SK-N-SH treated with all-trans-retinoic acid at 6 μM for 48 hours (cell line): ENCODE measurements at regions not wholly inside any gene's neighbourhood (a gene's known extent, or its start where the extent isn't known, plus 50 kb on each side); places are given as distances from the start of the nearest gene placed in this dataset.

Source experiments
- BACH2 ChIP-seq: fragments of 250-450 bp; sonication (Bioruptor Pico); IDR thresholded peaks from 2 replicates; pipeline ENCODE4 v1.9.0; 2021; ENCODE audit warnings: mild to moderate bottlenecking, borderline replicate concordance
- CSRNP3 ChIP-seq: fragments of 250-450 bp; sonication (Bioruptor Pico); IDR thresholded peaks from 2 replicates; pipeline ENCODE4 v1.5.1; 2021; ENCODE audit warnings: mild to moderate bottlenecking, moderate library complexity
- ESRRG ChIP-seq: fragments of 250-450 bp; sonication (Bioruptor Pico); IDR thresholded peaks from 2 replicates; pipeline ENCODE4 v1.6.1; 2021; ENCODE audit warnings: mild to moderate bottlenecking
- GLIS3 ChIP-seq: fragments of 250-450 bp; sonication (Bioruptor Pico); IDR thresholded peaks from 2 replicates; pipeline ENCODE4 v1.5.0; 2020; ENCODE audit warnings: mild to moderate bottlenecking, moderate library complexity
- ISL1 ChIP-seq: fragments of 250-450 bp; sonication (Bioruptor Pico); IDR thresholded peaks from 2 replicates; pipeline ENCODE4 v2.1.2; 2022; ENCODE audit warnings: mild to moderate bottlenecking, moderate library complexity
- PATZ1 ChIP-seq: fragments of 250-450 bp; sonication (Bioruptor Pico); IDR thresholded peaks from 2 replicates; pipeline ENCODE4 v1.8.0; 2020; ENCODE audit warnings: mild to moderate bottlenecking, moderate library complexity, borderline replicate concordance
- PPARA ChIP-seq: fragments of 250-450 bp; sonication (Bioruptor Pico); IDR thresholded peaks from 2 replicates; pipeline ENCODE4 v1.5.0; 2020; ENCODE audit warnings: mild to moderate bottlenecking, borderline replicate concordance
- RARB ChIP-seq: fragments of 250-450 bp; sonication (Bioruptor Pico); IDR thresholded peaks from 2 replicates; pipeline ENCODE4 v1.8.0; 2021; ENCODE audit warnings: mild to moderate bottlenecking, moderate library complexity
- SNAI2 ChIP-seq: fragments of 250-450 bp; sonication (Bioruptor Pico); IDR thresholded peaks from 2 replicates; pipeline ENCODE4 v1.5.0; 2020; ENCODE audit warnings: mild to moderate bottlenecking, moderate library complexity
- TSHZ2 ChIP-seq: fragments of 250-450 bp; sonication (Bioruptor Pico); IDR thresholded peaks from 2 replicates; pipeline ENCODE4 v1.5.0; 2020; ENCODE audit warnings: mild to moderate bottlenecking, moderate library complexity
- ZC3H10 ChIP-seq: fragments of 250-450 bp; sonication (Bioruptor Pico); IDR thresholded peaks from 2 replicates; pipeline ENCODE4 v1.5.1; 2021; ENCODE audit warnings: mild to moderate bottlenecking, moderate library complexity
- ZFP3 ChIP-seq: fragments of 250-450 bp; sonication (Bioruptor Pico); IDR thresholded peaks from 2 replicates; pipeline ENCODE4 v1.5.0; 2020; ENCODE audit warnings: mild to moderate bottlenecking, moderate library complexity
- ZNF565 ChIP-seq: fragments of 450-650 bp; formaldehyde crosslinking; conservative IDR thresholded peaks from 2 replicates; pipeline ENCODE4 v1.5.0; 2020; ENCODE audit warnings: low read depth, mild to moderate bottlenecking, moderate library complexity
- ZNF8 ChIP-seq: fragments of 450-650 bp; formaldehyde crosslinking; IDR thresholded peaks from 2 replicates; pipeline ENCODE4 v1.5.0; 2020; ENCODE audit warnings: mild to moderate bottlenecking, moderate library complexity

GRCh38 chr2:109689182-109689930 is 75.2 kb downstream of the SOWAHC start:
- TF ChIP-seq PATZ1 (CRISPR knock-in tag) (no peak), RARB (no peak), TSHZ2 (CRISPR knock-in tag) (no peak), ZNF8 (no peak), PPARA (CRISPR knock-in tag) (no peak), CSRNP3 (no peak), BACH2 (CRISPR knock-in tag) (no peak), SNAI2 (CRISPR knock-in tag) (no peak), GLIS3 (CRISPR knock-in tag) (no peak), ZFP3 (CRISPR knock-in tag) (no peak), ZNF565 (CRISPR knock-in tag) (no peak), ZC3H10 (no peak), ESRRG (CRISPR knock-in tag) (no peak), ISL1 (CRISPR knock-in tag) (no peak)
